GM12874 (cell line): ENCODE measurements at regions not wholly inside any gene's neighbourhood (a gene's known extent, or its start where the extent isn't known, plus 50 kb on each side); places are given as distances from the start of the nearest gene placed in this dataset.

Source experiments
- TF ChIP-seq, protein P1 (sequence below): IDR thresholded peaks from 2 replicates; pipeline ENCODE4 v1.5.1; 2011; ENCODE audit warnings: low read depth, mild to moderate bottlenecking, control low read depth, low read length, moderate library complexity; ENCODE audit not compliant: insufficient read depth

DNA sequence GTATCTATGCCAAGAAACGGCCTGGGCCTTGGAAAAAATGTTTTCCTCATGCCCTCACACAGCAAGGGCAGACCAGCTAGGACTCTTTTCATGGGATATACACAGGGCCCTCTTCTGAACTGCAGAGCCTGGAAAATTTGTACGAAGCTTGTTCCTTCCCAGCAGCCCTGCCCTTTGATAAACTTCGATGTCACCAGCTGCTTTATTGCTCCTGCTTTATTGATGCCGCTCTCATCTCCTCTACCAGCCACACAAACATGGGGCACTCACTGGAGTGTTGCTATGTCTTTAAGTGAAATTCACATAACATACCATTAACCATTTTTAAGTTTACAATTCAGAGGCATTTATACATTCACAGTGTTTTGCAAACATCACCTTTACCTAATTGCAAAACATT lies 197.9 kb downstream of the KTN1 start:
- TF ChIP-seq, protein P1, sequence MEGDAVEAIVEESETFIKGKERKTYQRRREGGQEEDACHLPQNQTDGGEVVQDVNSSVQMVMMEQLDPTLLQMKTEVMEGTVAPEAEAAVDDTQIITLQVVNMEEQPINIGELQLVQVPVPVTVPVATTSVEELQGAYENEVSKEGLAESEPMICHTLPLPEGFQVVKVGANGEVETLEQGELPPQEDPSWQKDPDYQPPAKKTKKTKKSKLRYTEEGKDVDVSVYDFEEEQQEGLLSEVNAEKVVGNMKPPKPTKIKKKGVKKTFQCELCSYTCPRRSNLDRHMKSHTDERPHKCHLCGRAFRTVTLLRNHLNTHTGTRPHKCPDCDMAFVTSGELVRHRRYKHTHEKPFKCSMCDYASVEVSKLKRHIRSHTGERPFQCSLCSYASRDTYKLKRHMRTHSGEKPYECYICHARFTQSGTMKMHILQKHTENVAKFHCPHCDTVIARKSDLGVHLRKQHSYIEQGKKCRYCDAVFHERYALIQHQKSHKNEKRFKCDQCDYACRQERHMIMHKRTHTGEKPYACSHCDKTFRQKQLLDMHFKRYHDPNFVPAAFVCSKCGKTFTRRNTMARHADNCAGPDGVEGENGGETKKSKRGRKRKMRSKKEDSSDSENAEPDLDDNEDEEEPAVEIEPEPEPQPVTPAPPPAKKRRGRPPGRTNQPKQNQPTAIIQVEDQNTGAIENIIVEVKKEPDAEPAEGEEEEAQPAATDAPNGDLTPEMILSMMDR = no peak

DNA sequence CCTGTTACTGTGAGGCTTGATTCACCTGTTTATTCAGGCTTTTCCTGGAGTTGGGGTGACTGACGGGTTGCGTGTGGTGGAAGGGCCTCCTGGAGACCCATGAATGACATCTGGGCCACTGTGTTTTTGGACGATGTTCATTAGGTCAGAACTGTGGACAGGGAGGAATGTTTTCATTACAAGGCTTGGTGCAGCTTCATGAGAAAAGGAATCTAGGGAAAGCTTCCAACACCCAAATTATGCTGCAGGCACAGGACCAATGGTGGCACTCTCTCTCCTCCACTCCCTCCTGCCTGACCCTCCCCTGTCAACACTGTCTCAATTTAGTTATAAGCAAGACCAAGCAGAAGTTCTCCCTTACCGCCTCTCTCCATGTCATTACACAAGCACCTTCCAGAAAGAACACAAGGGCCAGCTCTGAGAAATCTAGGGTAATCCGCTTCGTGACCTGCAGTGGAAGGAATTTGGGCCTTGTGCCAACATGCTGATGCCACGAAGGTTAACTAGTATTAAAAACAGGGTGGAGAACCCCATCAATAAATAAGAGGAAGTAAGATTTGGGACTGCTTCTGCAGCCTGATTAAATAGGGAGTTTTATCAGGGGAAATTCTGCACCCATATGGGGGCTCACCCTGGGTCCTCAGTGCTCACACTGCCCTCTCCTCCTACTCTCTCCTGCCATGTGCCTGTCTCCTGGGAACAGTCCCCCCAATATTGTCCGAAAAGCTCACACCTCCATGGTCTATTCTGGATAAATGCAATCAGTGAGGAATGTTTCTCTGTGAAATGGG lies 200.3 kb downstream of the KTN1 start:
- TF ChIP-seq, protein P1 = no peak

DNA sequence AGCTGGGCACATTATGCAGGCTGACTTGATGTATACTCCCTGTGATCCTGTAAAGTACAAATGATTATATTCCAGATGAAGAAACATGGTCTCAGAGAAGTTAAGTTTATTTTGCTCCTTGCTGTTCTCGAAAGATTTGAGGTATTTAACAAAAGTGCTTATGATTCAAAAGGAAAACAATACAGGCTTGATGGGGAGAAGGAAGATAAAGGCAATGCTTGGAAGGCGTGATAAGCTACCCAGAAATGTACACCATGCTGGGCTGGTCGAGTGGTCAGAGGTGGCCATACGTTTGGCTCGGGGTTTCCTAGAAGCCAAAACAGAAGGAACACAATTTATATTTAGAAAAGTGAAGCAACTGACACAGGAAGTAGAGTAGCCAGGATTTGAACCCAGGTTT lies 201.0 kb downstream of the KTN1 start:
- TF ChIP-seq, protein P1 = no peak

DNA sequence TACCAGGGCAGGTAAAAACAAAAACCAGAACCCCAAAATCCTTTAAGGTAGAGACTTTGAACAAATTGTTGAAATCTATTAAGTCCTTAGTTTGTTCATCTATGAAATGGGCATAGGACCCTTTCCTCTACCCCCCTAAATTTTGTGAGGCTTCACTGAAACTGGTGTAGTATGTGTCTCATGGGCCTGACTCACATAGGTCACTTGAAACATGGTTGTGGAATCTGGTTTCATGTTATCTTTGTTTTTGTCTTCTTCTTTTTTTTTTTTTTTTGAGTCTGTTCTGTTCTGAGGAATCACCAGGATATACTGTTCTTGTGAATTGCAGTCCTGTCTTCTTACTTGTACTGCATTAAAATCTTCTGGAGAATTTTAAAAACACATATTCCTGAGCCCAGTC lies 202.2 kb downstream of the KTN1 start:
- TF ChIP-seq, protein P1 = no peak

DNA sequence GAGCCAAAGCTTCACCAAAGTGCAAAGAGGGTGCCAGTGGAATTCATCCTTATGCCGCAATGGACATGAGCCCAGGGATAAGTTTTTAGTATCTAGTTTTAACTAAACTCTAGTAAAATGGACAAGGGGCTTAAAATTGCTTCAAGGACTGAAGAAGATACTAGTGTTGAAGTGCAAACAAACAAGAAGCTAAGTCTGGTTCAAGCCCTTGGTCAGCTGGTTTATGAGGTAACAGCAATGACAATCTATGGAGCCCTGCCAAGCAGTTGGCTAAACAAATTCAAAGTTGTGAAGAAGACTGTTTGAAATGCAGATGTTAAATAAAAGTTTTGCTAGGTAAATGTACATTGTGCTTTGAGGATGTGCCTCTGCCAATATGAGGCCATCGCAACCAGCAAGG lies 209.4 kb downstream of the KTN1 start:
- TF ChIP-seq, protein P1 = no peak

DNA sequence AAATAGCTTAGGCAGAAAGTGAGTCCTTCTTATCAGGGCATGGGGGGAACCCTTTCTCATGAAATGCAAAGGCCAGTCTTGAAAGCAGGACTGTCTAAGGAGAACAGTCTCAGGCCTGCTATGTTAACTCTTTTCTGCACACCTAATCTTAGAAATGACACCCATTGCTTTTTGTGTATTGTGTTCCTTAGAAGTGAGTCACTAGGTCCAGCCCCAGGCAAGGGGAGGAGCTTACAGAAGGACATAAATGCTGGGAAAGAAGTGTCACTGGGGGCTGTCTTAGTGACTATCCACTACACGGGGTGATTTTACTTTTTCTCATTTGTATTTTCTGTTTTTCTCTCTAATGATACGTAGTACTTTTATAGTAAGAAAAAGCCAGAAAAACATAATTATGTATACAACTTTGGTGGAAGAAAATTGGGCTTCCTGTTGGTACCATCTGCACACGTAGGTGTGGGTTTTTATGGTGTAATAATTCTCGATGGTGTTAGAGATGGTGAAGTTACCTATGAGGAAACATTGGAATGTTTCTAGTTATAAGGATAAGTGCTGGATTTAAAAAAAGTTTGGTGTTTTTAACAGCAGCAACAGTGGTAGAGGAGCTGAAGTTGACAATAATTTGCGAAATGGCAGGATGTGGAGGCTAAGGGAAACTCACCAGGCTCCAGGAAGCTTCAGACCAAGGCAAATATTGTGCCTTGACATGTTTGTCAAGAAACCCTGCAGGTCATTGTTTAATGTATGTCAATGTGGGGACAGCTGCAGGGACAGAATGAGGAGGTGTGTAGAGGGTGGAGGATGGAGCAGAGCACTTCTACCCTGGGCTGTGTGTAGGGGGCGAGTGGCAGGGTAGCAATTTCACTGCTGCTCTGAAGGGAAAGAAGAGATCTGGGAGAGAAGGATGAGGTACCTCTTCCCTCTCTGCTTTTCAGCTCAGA lies 214.9 kb downstream of the KTN1 start:
- TF ChIP-seq, protein P1 = no peak

DNA sequence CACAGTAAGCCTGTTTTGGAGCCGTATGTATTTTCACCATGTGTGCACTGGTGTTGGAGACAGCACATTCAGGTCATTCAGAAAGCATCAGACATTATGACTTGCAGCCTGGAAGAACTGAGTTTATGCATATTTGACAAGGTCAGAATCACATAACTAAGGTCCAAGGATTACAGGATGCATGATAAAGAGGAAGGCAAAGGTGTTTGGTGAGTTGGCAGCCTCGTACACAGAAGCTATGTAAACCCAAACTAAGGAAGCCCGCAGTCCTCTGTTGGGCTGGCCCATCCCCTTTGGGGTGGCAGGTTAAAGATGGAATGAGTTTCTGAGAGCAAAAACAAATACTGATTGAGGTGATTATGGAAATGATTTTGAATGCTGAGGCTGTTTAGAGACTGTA lies 218.4 kb downstream of the KTN1 start:
- TF ChIP-seq, protein P1 = no peak
